Stimulated activated naive CD4-positive, alpha-beta T cell (primary cell): ENCODE measurements at regions not wholly inside any gene's neighbourhood (a gene's known extent, or its start where the extent isn't known, plus 50 kb on each side); places are given as distances from the start of the nearest gene placed in this dataset.
"Not testable (repeated sequence)": the region's sequence is repeated elsewhere in the genome, so short reads cannot be mapped to it uniquely, and the experiment has no call there.

ENCODE experiments used
- DNase-seq, 6 experiments: peaks; one replicate each; lab custom pipeline; 2025; lab: John Stamatoyannopoulos, UW

- DNase-seq, result no peak
Observed at GRCh38 chr1:96074876-96075577, 646.6 kb upstream of the PTBP2 start.

- no peak for DNase-seq
Observed at GRCh38 chr1:96075704-96076455, 645.7 kb upstream of the PTBP2 start.

- no peak for DNase-seq
Observed at GRCh38 chr1:96076589-96076988, 645.0 kb upstream of the PTBP2 start.

- no peak for DNase-seq
Observed at GRCh38 chr1:96079581-96079980, 642.0 kb upstream of the PTBP2 start.

GRCh38 chr1:96080925-96081324 is 640.7 kb upstream of the PTBP2 start:
- DNase-seq, result no peak

- no peak for DNase-seq
Observed at GRCh38 chr1:96087719-96088118, 633.9 kb upstream of the PTBP2 start.

GRCh38 chr1:96090134-96090533 is 631.5 kb upstream of the PTBP2 start:
- no peak for DNase-seq

- no peak for DNase-seq
Observed at GRCh38 chr1:96095849-96096612, 625.6 kb upstream of the PTBP2 start.

- no peak for DNase-seq
Observed at GRCh38 chr1:96096613-96097321, 624.8 kb upstream of the PTBP2 start.

- no peak for DNase-seq
Observed at GRCh38 chr1:96104506-96104905, 617.1 kb upstream of the PTBP2 start.

- no peak for DNase-seq
Observed at GRCh38 chr1:96104906-96105305, 616.7 kb upstream of the PTBP2 start.

- DNase-seq, result no peak
Observed at GRCh38 chr1:96116731-96117130, 604.9 kb upstream of the PTBP2 start.

- no peak for DNase-seq
Observed at GRCh38 chr1:96130432-96130831, 591.2 kb upstream of the PTBP2 start.

GRCh38 chr1:96144636-96145035 is 576.9 kb upstream of the PTBP2 start:
- DNase-seq, result no peak

GRCh38 chr1:96145492-96145891 is 576.1 kb upstream of the PTBP2 start:
- no peak for DNase-seq

GRCh38 chr1:96152957-96153356 is 568.6 kb upstream of the PTBP2 start:
- not testable (repeated sequence) for DNase-seq

GRCh38 chr1:96157101-96157500 is 564.5 kb upstream of the PTBP2 start:
- no peak for DNase-seq

- DNase-seq, result no peak
Observed at GRCh38 chr1:96159379-96159778, 562.2 kb upstream of the PTBP2 start.

GRCh38 chr1:96164053-96164452 is 557.5 kb upstream of the PTBP2 start:
- DNase-seq, result no peak

- no peak for DNase-seq
Observed at GRCh38 chr1:96178053-96178452, 543.5 kb upstream of the PTBP2 start.

- no peak for DNase-seq
Observed at GRCh38 chr1:96183485-96183884, 538.1 kb upstream of the PTBP2 start.

GRCh38 chr1:96183928-96184327 is 537.7 kb upstream of the PTBP2 start:
- no peak for DNase-seq
